HEK293 (cell line): ENCODE measurements at regions not wholly inside any gene's neighbourhood (a gene's known extent, or its start where the extent isn't known, plus 50 kb on each side); places are given as distances from the start of the nearest gene placed in this dataset.

Source experiments
- CTCF ChIA-PET: fragments of 350-600 bp; formaldehyde crosslinking; extraction: SDS; loops from one replicate; lab custom pipeline; 2021; ENCODE audit warnings: antibody characterized with exemption; lab: Yijun Ruan, JAX
- POLR2A ChIA-PET: fragments of 300-600 bp; formaldehyde crosslinking; extraction: SDS; loops from one replicate; lab custom pipeline; 2020; ENCODE audit warnings: antibody characterized with exemption, inconsistent platforms; lab: Yijun Ruan, JAX
- H3K27ac ChIP-seq: fragments of 200-500 bp; sonication (Bioruptor generic); 2 replicates; pipeline ENCODE4 v1.5.1; 2014; ENCODE audit warnings: low read depth, low read length, control low read depth, inconsistent platforms; ENCODE audit errors: extremely low read depth
- H3K36me3 ChIP-seq, 2 experiments: fragments of 200-500 bp in 1 of 2; sonication (Bioruptor generic) in 1 of 2; 1 replicate in 1 of 2; 2 replicates in 1 of 2; pipeline ENCODE4 v1.5.1; 2014 to 2017; ENCODE audit warnings: inconsistent platforms in 2 of 2, low read length in 2 of 2; ENCODE audit not compliant: control insufficient read depth in 2 of 2, insufficient read depth in 1 of 2
- H3K4me1 ChIP-seq: fragments of 200-500 bp; sonication (Bioruptor generic); 2 replicates; pipeline ENCODE4 v1.5.1; 2014; ENCODE audit warnings: mild to moderate bottlenecking, low read length, inconsistent platforms; ENCODE audit not compliant: control insufficient read depth, insufficient read depth
- H3K4me3 ChIP-seq: 2 replicates; pipeline ENCODE4 v1.5.1; 2011; ENCODE audit warnings: low read depth, mild to moderate bottlenecking, control low read depth, low read length, moderate library complexity
- H3K9me3 ChIP-seq: fragments of 200-500 bp; sonication (Bioruptor generic); 2 replicates; pipeline ENCODE4 v1.5.1; 2014; ENCODE audit warnings: low read depth, low read length, inconsistent platforms; ENCODE audit not compliant: control insufficient read depth, insufficient read depth
- BCL11B ChIP-seq: fragments of 450-650 bp; formaldehyde crosslinking; IDR thresholded peaks from 2 replicates; pipeline ENCODE4 v1.5.1; 2016; ENCODE audit warnings: low read depth, missing biosample characterization, missing genetic modification characterization
- EGR2 ChIP-seq: fragments of 450-650 bp; formaldehyde crosslinking; IDR thresholded peaks from 2 replicates; pipeline ENCODE4 v1.5.1; 2016; ENCODE audit warnings: low read depth, missing biosample characterization, missing genetic modification characterization
- GLIS2 ChIP-seq: fragments of 450-650 bp; formaldehyde crosslinking; IDR thresholded peaks from 2 replicates; pipeline ENCODE4 v1.5.1; 2016; ENCODE audit warnings: missing biosample characterization, missing genetic modification characterization
- KLF7 ChIP-seq: fragments of 450-650 bp; formaldehyde crosslinking; IDR thresholded peaks from 2 replicates; pipeline ENCODE4 v1.5.1; 2016; ENCODE audit warnings: missing biosample characterization, missing genetic modification characterization, borderline replicate concordance
- SCRT1 ChIP-seq: fragments of 450-650 bp; formaldehyde crosslinking; IDR thresholded peaks from 2 replicates; pipeline ENCODE4 v1.5.1; 2016; ENCODE audit warnings: missing biosample characterization, missing genetic modification characterization, borderline replicate concordance
- SP2 ChIP-seq: fragments of 450-650 bp; formaldehyde crosslinking; IDR thresholded peaks from 2 replicates; pipeline ENCODE4 v1.5.1; 2016; ENCODE audit warnings: missing biosample characterization, missing genetic modification characterization
- ZBTB20 ChIP-seq: fragments of 450-650 bp; formaldehyde crosslinking; IDR thresholded peaks from 2 replicates; pipeline ENCODE4 v1.5.1; 2016; ENCODE audit warnings: missing biosample characterization, missing genetic modification characterization
- ZBTB48 ChIP-seq: fragments of 450-650 bp; formaldehyde crosslinking; IDR thresholded peaks from 2 replicates; pipeline ENCODE4 v1.5.1; 2016; ENCODE audit warnings: missing biosample characterization, missing genetic modification characterization
- ZBTB8A ChIP-seq: fragments of 450-650 bp; formaldehyde crosslinking; IDR thresholded peaks from 2 replicates; pipeline ENCODE4 v1.5.1; 2016; ENCODE audit warnings: missing biosample characterization, missing genetic modification characterization
- ZFHX2 ChIP-seq: fragments of 450-650 bp; formaldehyde crosslinking; conservative IDR thresholded peaks from 2 replicates; pipeline ENCODE4 v1.5.1; 2016; ENCODE audit warnings: missing biosample characterization, missing genetic modification characterization
- ZFP3 ChIP-seq: fragments of 450-650 bp; formaldehyde crosslinking; IDR thresholded peaks from 2 replicates; pipeline ENCODE4 v1.5.1; 2016; ENCODE audit warnings: low read depth, missing biosample characterization, missing genetic modification characterization
- ZNF112 ChIP-seq: fragments of 450-650 bp; formaldehyde crosslinking; IDR thresholded peaks from 2 replicates; pipeline ENCODE4 v1.5.0; 2017; ENCODE audit warnings: missing biosample characterization, missing genetic modification characterization
- ZNF114 ChIP-seq: fragments of 450-650 bp; formaldehyde crosslinking; IDR thresholded peaks from 2 replicates; pipeline ENCODE4 v1.5.0; 2017; ENCODE audit warnings: missing biosample characterization, missing genetic modification characterization
- ZNF133 ChIP-seq: fragments of 450-650 bp; formaldehyde crosslinking; IDR thresholded peaks from 2 replicates; pipeline ENCODE4 v1.5.1; 2016; ENCODE audit warnings: missing biosample characterization, missing genetic modification characterization
- ZNF146 ChIP-seq: fragments of 450-650 bp; formaldehyde crosslinking; IDR thresholded peaks from 2 replicates; pipeline ENCODE4 v1.5.1; 2016; ENCODE audit warnings: missing biosample characterization, missing genetic modification characterization
- ZNF202 ChIP-seq: fragments of 450-650 bp; formaldehyde crosslinking; IDR thresholded peaks from 2 replicates; pipeline ENCODE4 v1.5.1; 2016; ENCODE audit warnings: missing biosample characterization, missing genetic modification characterization, borderline replicate concordance
- ZNF221 ChIP-seq: fragments of 450-650 bp; formaldehyde crosslinking; IDR thresholded peaks from 2 replicates; pipeline ENCODE4 v1.5.1; 2017; ENCODE audit warnings: missing biosample characterization, missing genetic modification characterization, borderline replicate concordance
- ZNF23 ChIP-seq: fragments of 450-650 bp; formaldehyde crosslinking; IDR thresholded peaks from 2 replicates; pipeline ENCODE4 v1.5.1; 2016; ENCODE audit warnings: missing biosample characterization, missing genetic modification characterization, borderline replicate concordance
- ZNF335 ChIP-seq: fragments of 450-650 bp; formaldehyde crosslinking; conservative IDR thresholded peaks from 2 replicates; pipeline ENCODE4 v1.5.1; 2016; ENCODE audit warnings: missing biosample characterization, missing genetic modification characterization
- ZNF341 ChIP-seq: fragments of 450-650 bp; formaldehyde crosslinking; IDR thresholded peaks from 2 replicates; pipeline ENCODE4; 2016; ENCODE audit warnings: low read depth, missing biosample characterization, missing genetic modification characterization
- ZNF37A ChIP-seq: fragments of 450-650 bp; IDR thresholded peaks from 2 replicates; pipeline ENCODE4 v1.5.1; 2018; ENCODE audit warnings: missing biosample characterization, missing genetic modification characterization
- ZNF416 ChIP-seq: fragments of 450-650 bp; formaldehyde crosslinking; IDR thresholded peaks from 2 replicates; pipeline ENCODE4 v1.5.1; 2016; ENCODE audit warnings: missing biosample characterization, missing genetic modification characterization
- ZNF701 ChIP-seq: fragments of 450-650 bp; formaldehyde crosslinking; IDR thresholded peaks from 2 replicates; pipeline ENCODE4 v1.5.1; 2016; ENCODE audit warnings: missing biosample characterization, missing genetic modification characterization
- ZNF747 ChIP-seq: fragments of 450-650 bp; formaldehyde crosslinking; IDR thresholded peaks from 2 replicates; pipeline ENCODE4 v1.5.1; 2016; ENCODE audit warnings: missing biosample characterization, missing genetic modification characterization
- ZNF768 ChIP-seq: fragments of 450-650 bp; formaldehyde crosslinking; IDR thresholded peaks from 2 replicates; pipeline ENCODE4 v1.5.1; 2018; ENCODE audit warnings: missing biosample characterization, mild to moderate bottlenecking, missing genetic modification characterization
- ZNF830 ChIP-seq: fragments of 450-650 bp; IDR thresholded peaks from 2 replicates; pipeline ENCODE4 v1.5.0; 2018; ENCODE audit warnings: missing biosample characterization, missing genetic modification characterization, low read depth, mild to moderate bottlenecking, moderate library complexity
- TF ChIP-seq, protein P1 (sequence below): fragments of 450-650 bp; formaldehyde crosslinking; IDR thresholded peaks from 2 replicates; pipeline ENCODE4 v1.5.1; 2016; ENCODE audit warnings: missing biosample characterization, missing genetic modification characterization
- TF ChIP-seq, protein P2 (sequence below): fragments of 450-650 bp; formaldehyde crosslinking; IDR thresholded peaks from 2 replicates; pipeline ENCODE4 v1.5.1; 2017; ENCODE audit warnings: missing biosample characterization, missing genetic modification characterization
- TF ChIP-seq, protein P3 (sequence below): fragments of 450-650 bp; IDR thresholded peaks from 2 replicates; pipeline ENCODE4 v1.5.1; 2018; ENCODE audit warnings: missing biosample characterization, missing genetic modification characterization

DNA sequence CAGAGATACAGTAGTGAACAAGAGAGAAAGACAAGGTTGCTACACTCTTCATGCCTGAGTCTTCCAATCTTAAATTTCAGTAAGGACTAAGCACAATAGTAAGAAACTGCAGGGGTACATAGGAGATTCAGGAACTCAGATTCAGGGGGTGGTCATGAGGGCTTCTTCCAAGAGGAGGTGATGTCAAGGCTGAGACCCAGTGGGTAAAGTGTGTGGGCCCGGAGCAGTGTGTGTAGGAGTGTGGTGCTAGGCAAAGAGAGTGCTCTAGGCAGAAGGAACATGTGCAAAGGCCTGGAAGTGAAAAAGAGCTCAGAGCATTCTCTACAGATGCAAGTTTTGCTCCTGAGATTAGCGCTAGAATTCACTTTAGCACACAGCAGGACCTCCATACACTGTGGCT is 102.9 kb upstream of the SPATA12 start:
- no peaks in the 10 kb centered on the region for H3K4me1 ChIP-seq
- TF ChIP-seq ZFHX2 (peak; percentile 78), ZNF341 (tag by site-specific recombination) (no peak), EGR2 (tag by site-specific recombination) (peak; percentile 35; the same call in 1 of the 2 replicates), ZNF830 (tag by site-specific recombination) (no peak), KLF7 (tag by site-specific recombination) (no peak), ZFP3 (tag by site-specific recombination) (peak; percentile 52; the same call in 1 of the 2 replicates), ZBTB20 (tag by site-specific recombination) (no peak)
- TF ChIP-seq, all 188 proteins: peak for 3
- Histone ChIP-seq H3K36me3 (no peaks in the 10 kb centered on the region), H3K9me3 (no peaks in the 10 kb centered on the region), H3K27ac (no peak overlapping the region), H3K4me3 (no peak overlapping the region)
- ChIA-PET CTCF (interaction anchor here (0.7 kb wide), 1 partner anchor 20 kb away, joined by 3 read pairs; no protein-coding TSS in a partner anchor), POLR2A (no interaction called here)

DNA sequence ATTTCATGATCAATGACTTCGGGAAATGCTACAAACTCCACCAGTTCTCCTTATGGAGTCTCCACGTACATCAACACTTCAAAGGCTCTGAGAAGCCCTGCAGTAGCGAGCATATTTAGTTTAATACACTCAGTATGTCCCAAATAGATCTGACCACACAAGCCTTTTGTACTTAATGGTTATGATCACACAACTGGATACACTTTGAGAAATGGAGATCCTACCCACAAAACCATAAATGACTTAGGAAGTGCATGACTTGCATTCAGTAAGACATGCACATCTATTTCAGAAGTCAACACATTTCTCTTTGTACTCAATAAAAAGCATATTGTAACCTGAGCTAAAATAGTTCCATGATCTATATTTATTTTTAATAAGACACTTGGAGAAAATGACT is 103.6 kb upstream of the SPATA12 start:
- Histone ChIP-seq H3K9me3 (no peaks in the 10 kb centered on the region), H3K4me3 (no peak overlapping the region)
- ChIA-PET POLR2A (no interaction called here), CTCF (no interaction called here)
- TF ChIP-seq ZNF747, result no peak
- TF ChIP-seq, protein P1, sequence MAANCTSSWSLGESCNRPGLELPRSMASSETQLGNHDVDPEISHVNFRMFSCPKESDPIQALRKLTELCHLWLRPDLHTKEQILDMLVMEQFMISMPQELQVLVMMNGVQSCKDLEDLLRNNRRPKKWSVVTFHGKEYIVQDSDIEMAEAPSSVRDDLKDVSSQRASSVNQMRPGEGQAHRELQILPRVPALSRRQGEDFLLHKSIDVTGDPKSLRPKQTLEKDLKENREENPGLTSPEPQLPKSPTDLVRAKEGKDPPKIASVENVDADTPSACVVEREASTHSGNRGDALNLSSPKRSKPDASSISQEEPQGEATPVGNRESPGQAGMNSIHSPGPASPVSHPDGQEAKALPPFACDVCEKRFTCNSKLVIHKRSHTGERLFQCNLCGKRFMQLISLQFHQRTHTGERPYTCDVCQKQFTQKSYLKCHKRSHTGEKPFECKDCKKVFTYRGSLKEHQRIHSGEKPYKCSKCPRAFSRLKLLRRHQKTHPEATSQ (tag by site-specific recombination), result no peak
- TF ChIP-seq ZBTB48 (tag by site-specific recombination), result no peak
- TF ChIP-seq ZNF23, result no peak
- no peak for TF ChIP-seq SCRT1
- TF ChIP-seq SP2 (tag by site-specific recombination), result no peak
- TF ChIP-seq GLIS2 (tag by site-specific recombination), result no peak
- TF ChIP-seq ZNF114 (tag by site-specific recombination), result no peak
- no peak for TF ChIP-seq ZNF133 (tag by site-specific recombination)
- TF ChIP-seq ZNF146 (tag by site-specific recombination), result no peak
- TF ChIP-seq ZNF112, result no peak
- TF ChIP-seq ZNF768 (tag by site-specific recombination), result no peak
- no peak for TF ChIP-seq ZNF416
- TF ChIP-seq ZNF221 (tag by site-specific recombination), result no peak
- TF ChIP-seq BCL11B (tag by site-specific recombination), result no peak
- no peak for TF ChIP-seq ZNF37A (tag by site-specific recombination)
- TF ChIP-seq, all 188 proteins: peak for 0
- H3K4me1 ChIP-seq, result no peaks in the 10 kb centered on the region
- no peak overlapping the region for H3K27ac ChIP-seq
- no peaks in the 10 kb centered on the region for H3K36me3 ChIP-seq

DNA sequence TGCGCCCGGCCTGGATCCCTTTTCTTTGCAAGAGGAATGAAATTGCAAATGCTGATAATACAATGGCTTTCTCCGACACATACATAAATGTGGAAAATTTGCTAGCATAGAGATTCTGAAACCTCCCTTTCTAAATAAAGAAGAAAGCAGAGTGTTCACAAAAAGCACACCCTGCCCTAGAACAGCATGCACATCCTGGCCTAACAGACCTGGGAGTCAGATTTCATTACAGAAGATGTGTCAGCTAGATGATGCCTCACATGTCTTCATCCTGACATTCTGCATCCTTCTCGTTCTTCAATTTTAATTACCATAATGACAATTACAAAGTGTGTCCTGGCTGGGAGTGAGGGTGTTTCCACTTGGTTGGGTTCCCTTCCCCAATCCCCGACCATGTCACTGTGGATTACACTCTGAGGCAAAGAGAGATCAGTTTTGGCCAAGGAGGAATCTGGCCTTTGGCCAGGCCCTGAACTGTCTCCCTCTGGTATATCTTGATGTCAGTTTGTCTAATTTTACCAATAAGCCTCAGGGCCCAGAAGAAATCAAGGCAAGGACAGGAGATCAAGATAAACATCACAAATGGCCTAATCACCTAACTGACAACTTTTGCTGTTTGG is 104.9 kb upstream of the SPATA12 start:
- no peak for TF ChIP-seq ZBTB8A (tag by site-specific recombination)
- TF ChIP-seq, protein P2, sequence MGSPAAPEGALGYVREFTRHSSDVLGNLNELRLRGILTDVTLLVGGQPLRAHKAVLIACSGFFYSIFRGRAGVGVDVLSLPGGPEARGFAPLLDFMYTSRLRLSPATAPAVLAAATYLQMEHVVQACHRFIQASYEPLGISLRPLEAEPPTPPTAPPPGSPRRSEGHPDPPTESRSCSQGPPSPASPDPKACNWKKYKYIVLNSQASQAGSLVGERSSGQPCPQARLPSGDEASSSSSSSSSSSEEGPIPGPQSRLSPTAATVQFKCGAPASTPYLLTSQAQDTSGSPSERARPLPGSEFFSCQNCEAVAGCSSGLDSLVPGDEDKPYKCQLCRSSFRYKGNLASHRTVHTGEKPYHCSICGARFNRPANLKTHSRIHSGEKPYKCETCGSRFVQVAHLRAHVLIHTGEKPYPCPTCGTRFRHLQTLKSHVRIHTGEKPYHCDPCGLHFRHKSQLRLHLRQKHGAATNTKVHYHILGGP, result no peak
- TF ChIP-seq ZNF202, result no peak
- no peak for TF ChIP-seq ZNF112
- TF ChIP-seq, protein P3, sequence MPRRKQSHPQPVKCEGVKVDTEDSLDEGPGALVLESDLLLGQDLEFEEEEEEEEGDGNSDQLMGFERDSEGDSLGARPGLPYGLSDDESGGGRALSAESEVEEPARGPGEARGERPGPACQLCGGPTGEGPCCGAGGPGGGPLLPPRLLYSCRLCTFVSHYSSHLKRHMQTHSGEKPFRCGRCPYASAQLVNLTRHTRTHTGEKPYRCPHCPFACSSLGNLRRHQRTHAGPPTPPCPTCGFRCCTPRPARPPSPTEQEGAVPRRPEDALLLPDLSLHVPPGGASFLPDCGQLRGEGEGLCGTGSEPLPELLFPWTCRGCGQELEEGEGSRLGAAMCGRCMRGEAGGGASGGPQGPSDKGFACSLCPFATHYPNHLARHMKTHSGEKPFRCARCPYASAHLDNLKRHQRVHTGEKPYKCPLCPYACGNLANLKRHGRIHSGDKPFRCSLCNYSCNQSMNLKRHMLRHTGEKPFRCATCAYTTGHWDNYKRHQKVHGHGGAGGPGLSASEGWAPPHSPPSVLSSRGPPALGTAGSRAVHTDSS (tag by site-specific recombination), result no peak
- TF ChIP-seq ZNF701 (tag by site-specific recombination), result no peak
- TF ChIP-seq ZNF335, result no peak
- H3K36me3 ChIP-seq, result no peaks in the 10 kb centered on the region
- ChIA-PET CTCF (interaction anchor here (0.5 kb wide), 1 partner anchor 694 kb away, joined by 3 read pairs; no protein-coding TSS in a partner anchor), POLR2A (no interaction called here)
- H3K27ac ChIP-seq, result no peak overlapping the region
- H3K4me1 ChIP-seq, result no peaks in the 10 kb centered on the region
- no peaks in the 10 kb centered on the region for H3K9me3 ChIP-seq
- H3K4me3 ChIP-seq, result no peak overlapping the region
